ENCODE measurements at regions not wholly inside any gene's neighbourhood (a gene's known extent, or its start where the extent isn't known, plus 50 kb on each side); places are given as distances from the start of the nearest gene placed in this dataset.

- intact Hi-C loops (cut with micrococcal nuclease; ENCODE audit: unreplicated experiment): no loop called here
- CTCF ChIA-PET: no interaction called here
Measured at GRCh38 chr16:9534759-9535158, 443.3 kb downstream of the HAPSTR1 start.

GRCh38 chr16:9536905-9537304, 445.5 kb downstream of the HAPSTR1 start:
- POLR2A ChIA-PET (ENCODE audit: low non-redundant PET): no interaction called here
- H3K9me3 ChIP-seq (ENCODE audit: low read depth, low read length, poor library complexity, severe bottlenecking): no peaks in the 10 kb centered on the region
- H3K4me1 ChIP-seq (ENCODE audit: insufficient read depth, low read length, poor library complexity, severe bottlenecking): no peaks in the 10 kb centered on the region
- CTCF ChIA-PET: no interaction called here
- no peaks in the 10 kb centered on the region for H3K27me3 ChIP-seq (replicated peaks; ENCODE audit: insufficient read depth, low read depth, low read length, poor library complexity)
- DNase-seq (ENCODE audit: low spot score): no peak
- intact Hi-C loops (cut with micrococcal nuclease; ENCODE audit: unreplicated experiment): no loop called here
- BruUV-seq (replicated peaks): no TSS peak
- H3K4me3 ChIP-seq (ENCODE audit: low read depth, low read length, poor library complexity, severe bottlenecking): no peak overlapping the region
- no peaks in the 10 kb centered on the region for H3K36me3 ChIP-seq (ENCODE audit: insufficient read depth, low read length, poor library complexity, severe bottlenecking)
- no peak overlapping the region for H3K27ac ChIP-seq (ENCODE audit: low read depth, low read length, poor library complexity, severe bottlenecking)
- TF ChIP-seq CTCF (conservative IDR thresholded peaks at IDR 0.05; ENCODE audit: low read depth, low read length): no peak
- TF ChIP-seq EZH2 (IDR thresholded peaks at IDR 0.05; ENCODE audit: borderline replicate concordance, low read depth, low read length, poor library complexity, severe bottlenecking): no peak

More at GRCh38 chr16:9534759-9535158, 443.3 kb downstream of the HAPSTR1 start:
- Histone ChIP-seq H3K27ac (ENCODE audit: low read depth, low read length, poor library complexity, severe bottlenecking) (no peak overlapping the region), H3K4me3 (ENCODE audit: low read depth, low read length, poor library complexity, severe bottlenecking) (no peak overlapping the region), H3K36me3 (ENCODE audit: insufficient read depth, low read length, poor library complexity, severe bottlenecking) (no peaks in the 10 kb centered on the region), H3K4me1 (ENCODE audit: insufficient read depth, low read length, poor library complexity, severe bottlenecking) (no peaks in the 10 kb centered on the region), H3K27me3 (replicated peaks; ENCODE audit: insufficient read depth, low read depth, low read length, poor library complexity) (no peaks in the 10 kb centered on the region), H3K9me3 (ENCODE audit: low read depth, low read length, poor library complexity, severe bottlenecking) (no peaks in the 10 kb centered on the region)
- POLR2A ChIA-PET (ENCODE audit: low non-redundant PET): no interaction called here
- no peak for DNase-seq (ENCODE audit: low spot score)
- BruUV-seq (replicated peaks): no TSS peak
- no peak for TF ChIP-seq CTCF (conservative IDR thresholded peaks at IDR 0.05; ENCODE audit: low read depth, low read length)

- H3K27me3 ChIP-seq (replicated peaks; ENCODE audit: insufficient read depth, low read depth, low read length, poor library complexity): no peaks in the 10 kb centered on the region
- POLR2A ChIA-PET (ENCODE audit: low non-redundant PET): no interaction called here
- no peak overlapping the region for H3K27ac ChIP-seq (ENCODE audit: low read depth, low read length, poor library complexity, severe bottlenecking)
- H3K4me3 ChIP-seq (ENCODE audit: low read depth, low read length, poor library complexity, severe bottlenecking): no peak overlapping the region
- intact Hi-C loops (cut with micrococcal nuclease; ENCODE audit: unreplicated experiment): no loop called here
- H3K4me1 ChIP-seq (ENCODE audit: insufficient read depth, low read length, poor library complexity, severe bottlenecking): no peaks in the 10 kb centered on the region
- CTCF ChIA-PET: no interaction called here
- H3K9me3 ChIP-seq (ENCODE audit: low read depth, low read length, poor library complexity, severe bottlenecking): no peaks in the 10 kb centered on the region
- no peak for DNase-seq (ENCODE audit: low spot score)
- H3K36me3 ChIP-seq (ENCODE audit: insufficient read depth, low read length, poor library complexity, severe bottlenecking): no peaks in the 10 kb centered on the region
- BruUV-seq (replicated peaks): no TSS peak
- TF ChIP-seq CTCF (conservative IDR thresholded peaks at IDR 0.05; ENCODE audit: low read depth, low read length) (no peak), EZH2 (IDR thresholded peaks at IDR 0.05; ENCODE audit: borderline replicate concordance, low read depth, low read length, poor library complexity, severe bottlenecking) (no peak)
Measured at GRCh38 chr16:9539346-9539745, 447.9 kb downstream of the HAPSTR1 start.
